Large intestine (tissue), 3 donors: ENCODE measurements at regions not wholly inside any gene's neighbourhood (a gene's known extent, or its start where the extent isn't known, plus 50 kb on each side); places are given as distances from the start of the nearest gene placed in this dataset.

Experiments
- DNase-seq, 2 donors: peaks; one replicate each; pipeline versions ENCODE4 v3.0.0 to v3.0.0-alpha.2; 2013
- H3K27ac ChIP-seq: one replicate; pipeline ENCODE4 v1.5.1; 2013; ENCODE audit warnings: low read length
- H3K27me3 ChIP-seq: 2 replicates; pipeline ENCODE4 v1.6.1; 2013; ENCODE audit warnings: low read length; ENCODE audit not compliant: control insufficient read depth, insufficient read depth
- H3K36me3 ChIP-seq: 2 replicates; pipeline ENCODE4 v1.6.1; 2013; ENCODE audit warnings: low read length; ENCODE audit not compliant: control insufficient read depth, insufficient read depth
- H3K4me1 ChIP-seq: one replicate; pipeline ENCODE4 v1.6.1; 2013; ENCODE audit warnings: low read length; ENCODE audit not compliant: control insufficient read depth, insufficient read depth
- H3K4me3 ChIP-seq: one replicate; pipeline ENCODE4 v1.5.1; 2013; ENCODE audit warnings: low read length
- H3K9me3 ChIP-seq: one replicate; pipeline ENCODE4 v1.6.1; 2013; ENCODE audit warnings: mild to moderate bottlenecking, low read depth, low read length, moderate library complexity; ENCODE audit not compliant: control insufficient read depth
- WGBS: methylation state at CpG from one replicate; pipeline ENCODE4 v1.1.5; 2013; ENCODE audit warnings: low lambda C conversion rate; ENCODE audit not compliant: insufficient coverage; 5-methylcytosine and 5-hydroxymethylcytosine counted together

GRCh38 chrX:78543281-78543680, 115.8 kb downstream of the RTL3 start:
- no peak for DNase-seq
- Histone ChIP-seq H3K4me1 (no peaks in the 10 kb centered on the region), H3K36me3 (no peaks in the 10 kb centered on the region)

GRCh38 chrX:78540171-78540570, 119.0 kb downstream of the RTL3 start:
- Histone ChIP-seq H3K27ac (no peak overlapping the region), H3K36me3 (no peaks in the 10 kb centered on the region), H3K4me3 (no peak overlapping the region), H3K4me1 (no peaks in the 10 kb centered on the region), H3K9me3 (no peaks in the 10 kb centered on the region), H3K27me3 (no peaks in the 10 kb centered on the region)
- no CpG with 5 or more reads among the region's 2 CpGs for WGBS
- no peak for DNase-seq

More at GRCh38 chrX:78543281-78543680, 115.8 kb downstream of the RTL3 start:
- WGBS = no CpG with 5 or more reads among the region's 1 CpG
- no peak overlapping the region for H3K27ac ChIP-seq
- no peaks in the 10 kb centered on the region for H3K9me3 ChIP-seq
- no peak overlapping the region for H3K4me3 ChIP-seq
- H3K27me3 ChIP-seq = no peaks in the 10 kb centered on the region

GRCh38 chrX:78534221-78534620, 124.9 kb downstream of the RTL3 start:
- H3K4me3 ChIP-seq = no peak overlapping the region
- DNase-seq = no peak
- H3K9me3 ChIP-seq = no peaks in the 10 kb centered on the region
- H3K4me1 ChIP-seq = no peaks in the 10 kb centered on the region
- H3K36me3 ChIP-seq = no peaks in the 10 kb centered on the region
- no CpG with 5 or more reads among the region's 2 CpGs for WGBS
- no peaks in the 10 kb centered on the region for H3K27me3 ChIP-seq
- no peak overlapping the region for H3K27ac ChIP-seq

GRCh38 chrX:78532363-78532762, 126.8 kb downstream of the RTL3 start:
- Histone ChIP-seq H3K4me1 (no peaks in the 10 kb centered on the region), H3K27me3 (no peaks in the 10 kb centered on the region), H3K36me3 (no peaks in the 10 kb centered on the region), H3K9me3 (no peaks in the 10 kb centered on the region), H3K27ac (no peak overlapping the region), H3K4me3 (no peak overlapping the region)
- DNase-seq = no peak

GRCh38 chrX:78527818-78528217, 131.3 kb downstream of the RTL3 start:
- no CpG with 5 or more reads among the region's 1 CpG for WGBS
- DNase-seq = no peak
- no peaks in the 10 kb centered on the region for H3K4me1 ChIP-seq
- no peaks in the 10 kb centered on the region for H3K36me3 ChIP-seq
- H3K9me3 ChIP-seq = no peaks in the 10 kb centered on the region
- no peaks in the 10 kb centered on the region for H3K27me3 ChIP-seq
- no peak overlapping the region for H3K27ac ChIP-seq
- no peak overlapping the region for H3K4me3 ChIP-seq

GRCh38 chrX:78527263-78527662, 131.9 kb downstream of the RTL3 start:
- no CpG with 5 or more reads among the region's 1 CpG for WGBS
- no peaks in the 10 kb centered on the region for H3K27me3 ChIP-seq
- no peaks in the 10 kb centered on the region for H3K9me3 ChIP-seq
- no peak overlapping the region for H3K27ac ChIP-seq
- H3K4me3 ChIP-seq = no peak overlapping the region
- no peaks in the 10 kb centered on the region for H3K4me1 ChIP-seq
- DNase-seq = no peak
- H3K36me3 ChIP-seq = no peaks in the 10 kb centered on the region

- no peaks in the 10 kb centered on the region for H3K36me3 ChIP-seq
- H3K4me3 ChIP-seq = no peak overlapping the region
- no peaks in the 10 kb centered on the region for H3K9me3 ChIP-seq
- WGBS = 100% methylated on average over 1 of the region's 2 CpGs
- H3K27me3 ChIP-seq = no peaks in the 10 kb centered on the region
- H3K27ac ChIP-seq = no peak overlapping the region
- DNase-seq = no peak
- no peaks in the 10 kb centered on the region for H3K4me1 ChIP-seq
Observed at GRCh38 chrX:78522601-78523000, 136.5 kb downstream of the RTL3 start.

- H3K9me3 ChIP-seq = no peaks in the 10 kb centered on the region
- no peaks in the 10 kb centered on the region for H3K4me1 ChIP-seq
- H3K27ac ChIP-seq = no peak overlapping the region
- no CpG with 5 or more reads among the region's 4 CpGs for WGBS
- DNase-seq = peak in 1 of 2 donors; percentile 1
- no peak overlapping the region for H3K4me3 ChIP-seq
- H3K27me3 ChIP-seq = no peaks in the 10 kb centered on the region
- no peaks in the 10 kb centered on the region for H3K36me3 ChIP-seq
Observed at GRCh38 chrX:78517124-78517523, 142.0 kb downstream of the RTL3 start.

- H3K4me3 ChIP-seq = no peak overlapping the region
- H3K9me3 ChIP-seq = no peaks in the 10 kb centered on the region
- H3K4me1 ChIP-seq = no peaks in the 10 kb centered on the region
- no peaks in the 10 kb centered on the region for H3K36me3 ChIP-seq
- no peak overlapping the region for H3K27ac ChIP-seq
- no peak for DNase-seq
- H3K27me3 ChIP-seq = no peaks in the 10 kb centered on the region
Observed at GRCh38 chrX:78514852-78515251, 144.3 kb downstream of the RTL3 start.

GRCh38 chrX:78513971-78514738, 145.0 kb downstream of the RTL3 start:
- Histone ChIP-seq H3K27me3 (no peaks in the 10 kb centered on the region), H3K36me3 (no peaks in the 10 kb centered on the region), H3K4me1 (no peaks in the 10 kb centered on the region), H3K9me3 (no peaks in the 10 kb centered on the region), H3K27ac (no peak overlapping the region), H3K4me3 (no peak overlapping the region)
- no CpG with 5 or more reads among the region's 5 CpGs for WGBS
- no peak for DNase-seq

- no peak for DNase-seq
- Histone ChIP-seq H3K27me3 (no peaks in the 10 kb centered on the region), H3K36me3 (no peaks in the 10 kb centered on the region), H3K4me1 (no peaks in the 10 kb centered on the region), H3K9me3 (no peaks in the 10 kb centered on the region), H3K4me3 (no peak overlapping the region), H3K27ac (no peak overlapping the region)
- no CpG with 5 or more reads among the region's 1 CpG for WGBS
Observed at GRCh38 chrX:78506248-78506647, 152.9 kb downstream of the RTL3 start.
